ENCODE measurements at regions not wholly inside any gene's neighbourhood (a gene's known extent, or its start where the extent isn't known, plus 50 kb on each side); places are given as distances from the start of the nearest gene placed in this dataset.

DNA sequence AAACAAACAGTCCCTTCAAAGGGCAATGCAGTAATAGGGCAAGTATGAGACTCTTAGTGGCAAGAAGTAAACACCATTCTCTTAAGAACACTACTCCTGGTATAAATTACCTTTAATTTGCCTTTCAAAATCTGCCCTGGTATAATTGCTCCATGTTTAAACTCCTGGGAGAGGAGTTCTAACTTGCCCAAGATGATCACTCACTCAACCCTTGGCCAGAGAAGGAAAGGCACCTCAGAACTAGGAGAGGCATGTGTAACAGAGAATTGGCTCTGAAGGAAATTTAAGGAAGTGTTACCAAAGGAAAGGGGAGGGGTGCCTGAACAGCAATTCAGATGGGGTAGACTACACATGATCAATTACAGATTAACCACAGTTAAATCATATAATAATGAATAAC lies 1173.6 kb upstream of the SORCS1 start:
- Histone ChIP-seq H3K36me3 (ENCODE audit: control insufficient read depth in 2 of 2, insufficient read depth in 1 of 2, low read length in 2 of 2) (no peaks in the 10 kb centered on the region), H3K4me1 (ENCODE audit: control insufficient read depth, insufficient read depth, low read length) (no peaks in the 10 kb centered on the region), H3K9me3 (ENCODE audit: control insufficient read depth, insufficient read depth, low read depth, low read length) (no peaks in the 10 kb centered on the region), H3K27ac (ENCODE audit: extremely low read depth, low read depth, low read length) (no peak overlapping the region), H3K4me3 (ENCODE audit: low read depth, low read length) (no peak overlapping the region)
- POLR2A ChIA-PET: no interaction called here
- CTCF ChIA-PET: no interaction called here
- TF ChIP-seq SCRT2 (tag by site-specific recombination; IDR thresholded peaks at IDR 0.05) (no peak), ZNF623 (tag by site-specific recombination; IDR thresholded peaks at IDR 0.05) (no peak), RBAK (tag by site-specific recombination; IDR thresholded peaks at IDR 0.05) (no peak), ZNF555 (tag by site-specific recombination; conservative IDR thresholded peaks at IDR 0.05) (no peak), GLI2 (tag by site-specific recombination; IDR thresholded peaks at IDR 0.05; ENCODE audit: borderline replicate concordance, low read depth) (no peak), ZNF10 (tag by site-specific recombination; IDR thresholded peaks at IDR 0.05) (no peak), ZNF830 (tag by site-specific recombination; IDR thresholded peaks at IDR 0.05; ENCODE audit: low read depth) (no peak), ATF2 (tag by site-specific recombination; IDR thresholded peaks at IDR 0.05; ENCODE audit: low read depth) (no peak), ZNF658 (tag by site-specific recombination; IDR thresholded peaks at IDR 0.05) (no peak), ZSCAN5A (tag by site-specific recombination; IDR thresholded peaks at IDR 0.05) (no peak), ZNF248 (tag by site-specific recombination; IDR thresholded peaks at IDR 0.05) (no peak), ZNF148 (tag by site-specific recombination; IDR thresholded peaks at IDR 0.05; ENCODE audit: borderline replicate concordance) (no peak), ZNF2 (tag by site-specific recombination; IDR thresholded peaks at IDR 0.05) (no peak), ZNF747 (tag by site-specific recombination; IDR thresholded peaks at IDR 0.05) (no peak), ZNF621 (tag by site-specific recombination; IDR thresholded peaks at IDR 0.05) (no peak), ZNF155 (tag by site-specific recombination; IDR thresholded peaks at IDR 0.05) (no peak)
- TF ChIP-seq, protein P1, sequence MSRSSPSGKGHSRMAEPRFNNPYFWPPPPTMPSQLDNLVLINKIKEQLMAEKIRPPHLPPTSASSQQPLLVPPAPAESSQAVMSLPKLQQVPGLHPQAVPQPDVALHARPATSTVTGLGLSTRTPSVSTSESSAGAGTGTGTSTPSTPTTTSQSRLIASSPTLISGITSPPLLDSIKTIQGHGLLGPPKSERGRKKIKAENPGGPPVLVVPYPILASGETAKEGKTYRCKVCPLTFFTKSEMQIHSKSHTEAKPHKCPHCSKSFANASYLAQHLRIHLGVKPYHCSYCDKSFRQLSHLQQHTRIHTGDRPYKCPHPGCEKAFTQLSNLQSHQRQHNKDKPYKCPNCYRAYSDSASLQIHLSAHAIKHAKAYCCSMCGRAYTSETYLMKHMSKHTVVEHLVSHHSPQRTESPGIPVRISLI (tag by site-specific recombination; IDR thresholded peaks at IDR 0.05): no peak
- TF ChIP-seq, protein P2, sequence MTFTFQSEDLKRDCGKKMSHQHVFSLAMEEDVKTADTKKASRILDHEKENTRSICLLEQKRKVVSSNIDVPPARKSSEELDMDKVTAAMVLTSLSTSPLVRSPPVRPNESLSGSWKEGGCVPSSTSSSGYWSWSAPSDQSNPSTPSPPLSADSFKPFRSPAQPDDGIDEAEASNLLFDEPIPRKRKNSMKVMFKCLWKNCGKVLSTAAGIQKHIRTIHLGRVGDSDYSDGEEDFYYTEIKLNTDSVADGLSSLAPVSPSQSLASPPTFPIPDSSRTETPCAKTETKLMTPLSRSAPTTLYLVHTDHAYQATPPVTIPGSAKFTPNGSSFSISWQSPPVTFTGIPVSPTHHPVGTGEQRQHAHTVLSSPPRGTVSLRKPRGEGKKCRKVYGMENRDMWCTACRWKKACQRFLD (tag by site-specific recombination; IDR thresholded peaks at IDR 0.05): no peak
- TF ChIP-seq, protein P3, sequence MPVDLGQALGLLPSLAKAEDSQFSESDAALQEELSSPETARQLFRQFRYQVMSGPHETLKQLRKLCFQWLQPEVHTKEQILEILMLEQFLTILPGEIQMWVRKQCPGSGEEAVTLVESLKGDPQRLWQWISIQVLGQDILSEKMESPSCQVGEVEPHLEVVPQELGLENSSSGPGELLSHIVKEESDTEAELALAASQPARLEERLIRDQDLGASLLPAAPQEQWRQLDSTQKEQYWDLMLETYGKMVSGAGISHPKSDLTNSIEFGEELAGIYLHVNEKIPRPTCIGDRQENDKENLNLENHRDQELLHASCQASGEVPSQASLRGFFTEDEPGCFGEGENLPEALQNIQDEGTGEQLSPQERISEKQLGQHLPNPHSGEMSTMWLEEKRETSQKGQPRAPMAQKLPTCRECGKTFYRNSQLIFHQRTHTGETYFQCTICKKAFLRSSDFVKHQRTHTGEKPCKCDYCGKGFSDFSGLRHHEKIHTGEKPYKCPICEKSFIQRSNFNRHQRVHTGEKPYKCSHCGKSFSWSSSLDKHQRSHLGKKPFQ (tag by site-specific recombination; IDR thresholded peaks at IDR 0.05): no peak
- TF ChIP-seq, protein P4, sequence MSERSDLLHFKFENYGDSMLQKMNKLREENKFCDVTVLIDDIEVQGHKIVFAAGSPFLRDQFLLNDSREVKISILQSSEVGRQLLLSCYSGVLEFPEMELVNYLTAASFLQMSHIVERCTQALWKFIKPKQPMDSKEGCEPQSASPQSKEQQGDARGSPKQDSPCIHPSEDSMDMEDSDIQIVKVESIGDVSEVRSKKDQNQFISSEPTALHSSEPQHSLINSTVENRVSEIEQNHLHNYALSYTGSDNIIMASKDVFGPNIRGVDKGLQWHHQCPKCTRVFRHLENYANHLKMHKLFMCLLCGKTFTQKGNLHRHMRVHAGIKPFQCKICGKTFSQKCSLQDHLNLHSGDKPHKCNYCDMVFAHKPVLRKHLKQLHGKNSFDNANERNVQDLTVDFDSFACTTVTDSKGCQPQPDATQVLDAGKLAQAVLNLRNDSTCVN (tag by site-specific recombination; optimal IDR thresholded peaks at IDR 0.05): no peak
